Esophagus muscularis mucosa (tissue), 4 donors: ENCODE measurements at regions not wholly inside any gene's neighbourhood (a gene's known extent, or its start where the extent isn't known, plus 50 kb on each side); places are given as distances from the start of the nearest gene placed in this dataset.

Experiments used
- DNase-seq: peaks from one replicate; pipeline ENCODE4 v3.0.0-alpha.2; 2017; ENCODE audit errors: extremely low spot score
- H3K27ac ChIP-seq, 4 donors: fragments of 200-600 bp; sonication (generic); replicated peaks in 1 of 4; 1 replicate in 3 of 4; 2 replicates in 1 of 4; pipeline ENCODE4 v1.5.1; 2016 to 2019; ENCODE audit warnings: mild to moderate bottlenecking in 1 of 4
- H3K27me3 ChIP-seq, 4 donors: fragments of 200-600 bp; sonication (generic); one replicate each; pipeline versions ENCODE4 v1.5.1 to v1.6.0; 2016 to 2019
- H3K36me3 ChIP-seq, 4 donors: fragments of 200-600 bp; sonication (generic); one replicate each; pipeline ENCODE4 v1.5.1; 2016 to 2019
- H3K4me1 ChIP-seq, 4 donors: fragments of 200-600 bp; sonication (generic); one replicate each; pipeline ENCODE4 v1.5.1; 2016 to 2019
- H3K4me3 ChIP-seq, 4 donors: fragments of 200-600 bp; sonication (generic); 1 replicate in 2 of 4; 2 replicates in 2 of 4; pipeline ENCODE4 v1.5.1; 2016 to 2019; ENCODE audit warnings: mild to moderate bottlenecking in 4 of 4, moderate library complexity in 1 of 4
- H3K9me3 ChIP-seq, 4 donors: fragments of 200-600 bp; sonication (generic); 1 replicate in 3 of 4; 2 replicates in 1 of 4; pipeline ENCODE4 v1.5.1; 2016 to 2019
- CTCF ChIP-seq, 3 experiments: fragments of 200-600 bp in 2 of 3; fragments of 450-650 bp in 1 of 3; sonication (generic) in 2 of 3; IDR thresholded peaks; one replicate each; pipeline ENCODE4 v1.5.1; 2017 to 2019; ENCODE audit warnings: antibody characterized with exemption in 3 of 3, mild to moderate bottlenecking in 2 of 3, moderate library complexity in 1 of 3
- EP300 ChIP-seq: sonication (generic); formaldehyde crosslinking; IDR thresholded peaks from one replicate; pipeline ENCODE4 v1.6.1; 2017; ENCODE audit warnings: antibody characterized with exemption
- POLR2A ChIP-seq: fragments of 450-650 bp; IDR thresholded peaks from one replicate; pipeline ENCODE4 v1.6.1; 2017; ENCODE audit warnings: antibody characterized with exemption, moderate library complexity, mild to moderate bottlenecking, low read depth
- POLR2AphosphoS5 ChIP-seq, 2 donors: sonication (generic); formaldehyde crosslinking; IDR thresholded peaks; one replicate each; pipeline ENCODE4 v1.6.1; 2017; ENCODE audit warnings: antibody characterized with exemption in 2 of 2
- WGBS: methylation state at CpG from one replicate; pipeline ENCODE4 v1.1.5; 2018; 5-methylcytosine and 5-hydroxymethylcytosine counted together
- intact Hi-C: fragments of 100-400 bp; cut with DNase I; formaldehyde crosslinking; loops from one replicate; pipeline ENCODE4 v1.15.1; 2023

- WGBS: 32% methylated on average over 1 of the region's 1 CpG
Measured at GRCh38 chr12:86435053-86435452, 178.9 kb upstream of the MGAT4C start.

GRCh38 chr12:86429824-86430223 is 173.6 kb upstream of the MGAT4C start:
- no peaks in the 10 kb centered on the region for H3K27me3 ChIP-seq
- peaks cover 0 to 12% (median 10%) of the 10 kb centered on the region in 4 donors for H3K9me3 ChIP-seq
- H3K27ac ChIP-seq: no peak overlapping the region
- WGBS: 72% methylated on average over 1 of the region's 1 CpG
- TF ChIP-seq POLR2AphosphoS5 (IDR thresholded peaks at IDR 0.05) (no peak), EP300 (no peak), CTCF (IDR thresholded peaks at IDR 0.05) (no peak), POLR2A (no peak)
- H3K4me3 ChIP-seq: no peak overlapping the region
- no peak for DNase-seq
- H3K36me3 ChIP-seq: no peaks in the 10 kb centered on the region
- intact Hi-C loops: no loop called here
- H3K4me1 ChIP-seq: no peaks in the 10 kb centered on the region

More at GRCh38 chr12:86435053-86435452, 178.9 kb upstream of the MGAT4C start:
- no peaks in the 10 kb centered on the region for H3K4me1 ChIP-seq
- H3K36me3 ChIP-seq: no peaks in the 10 kb centered on the region
- intact Hi-C loops: no loop called here
- peaks cover 0 to 9% (median 8%) of the 10 kb centered on the region in 4 donors for H3K9me3 ChIP-seq
- no peak for DNase-seq
- no peaks in the 10 kb centered on the region for H3K27me3 ChIP-seq
- H3K4me3 ChIP-seq: no peak overlapping the region
- TF ChIP-seq POLR2AphosphoS5 (IDR thresholded peaks at IDR 0.05) (no peak), POLR2A (no peak), EP300 (no peak), CTCF (IDR thresholded peaks at IDR 0.05) (no peak)
- H3K27ac ChIP-seq: no peak overlapping the region

GRCh38 chr12:86421333-86421732 is 165.1 kb upstream of the MGAT4C start:
- H3K36me3 ChIP-seq: no peaks in the 10 kb centered on the region
- no peaks in the 10 kb centered on the region for H3K4me1 ChIP-seq
- no peak overlapping the region for H3K4me3 ChIP-seq
- intact Hi-C loops: no loop called here
- no peaks in the 10 kb centered on the region for H3K27me3 ChIP-seq
- WGBS: 91% methylated on average over 8 of the region's 8 CpGs
- no peak overlapping the region for H3K27ac ChIP-seq
- DNase-seq: no peak
- TF ChIP-seq POLR2AphosphoS5 (IDR thresholded peaks at IDR 0.05) (no peak), POLR2A (no peak), CTCF (IDR thresholded peaks at IDR 0.05) (no peak)
- no peaks in the 10 kb centered on the region for H3K9me3 ChIP-seq

GRCh38 chr12:86414201-86414600 is 158.0 kb upstream of the MGAT4C start:
- Histone ChIP-seq H3K4me3 (no peak overlapping the region), H3K36me3 (no peaks in the 10 kb centered on the region), H3K27me3 (no peaks in the 10 kb centered on the region), H3K4me1 (no peaks in the 10 kb centered on the region), H3K9me3 (peaks cover 0 to 10% (median 5%) of the 10 kb centered on the region in 4 donors), H3K27ac (no peak overlapping the region)
- DNase-seq: no peak
- TF ChIP-seq EP300 (no peak), POLR2AphosphoS5 (IDR thresholded peaks at IDR 0.05) (no peak), CTCF (IDR thresholded peaks at IDR 0.05) (no peak), POLR2A (no peak)
- intact Hi-C loops: no loop called here
- WGBS: 87% methylated on average over 3 of the region's 3 CpGs

GRCh38 chr12:86411710-86412109 is 155.5 kb upstream of the MGAT4C start:
- H3K4me1 ChIP-seq: no peaks in the 10 kb centered on the region

More at GRCh38 chr12:86411710-86412109, 155.5 kb upstream of the MGAT4C start:
- Histone ChIP-seq H3K9me3 (peaks cover 0 to 10% (median 5%) of the 10 kb centered on the region in 4 donors), H3K27ac (no peak overlapping the region), H3K27me3 (no peaks in the 10 kb centered on the region), H3K4me3 (no peak overlapping the region), H3K36me3 (no peaks in the 10 kb centered on the region)
- whole genome bisulfite sequencing: 71% methylated on average over 3 of the region's 3 CpGs
- intact Hi-C loops: no loop called here
- TF ChIP-seq CTCF (IDR thresholded peaks at IDR 0.05) (no peak), POLR2A (no peak), POLR2AphosphoS5 (IDR thresholded peaks at IDR 0.05) (no peak), EP300 (no peak)
- no peak for DNase-seq
